ENCODE measurements at regions not wholly inside any gene's neighbourhood (a gene's known extent, or its start where the extent isn't known, plus 50 kb on each side); places are given as distances from the start of the nearest gene placed in this dataset.

DNA sequence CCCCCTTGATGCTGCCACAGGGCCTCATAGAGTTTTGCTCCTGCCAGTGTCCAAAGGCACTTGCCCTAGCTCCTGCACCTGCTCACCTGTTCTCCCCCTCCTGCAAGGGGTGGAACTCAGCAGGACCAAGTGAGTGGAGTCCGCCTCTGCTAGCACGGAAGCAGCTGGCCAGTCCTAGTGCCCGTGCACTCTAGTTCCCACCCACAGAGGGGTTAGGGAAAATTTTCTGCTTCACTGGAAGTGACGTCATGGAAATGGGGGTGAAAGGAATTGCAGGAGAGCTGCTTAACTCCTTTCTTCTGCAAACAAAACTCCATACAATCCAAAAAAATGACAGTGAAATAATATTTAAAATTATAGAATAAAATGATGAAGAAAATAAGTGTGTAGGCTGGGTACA, 609.7 kb upstream of the SLITRK1 start:
- TF ChIP-seq, protein P1, sequence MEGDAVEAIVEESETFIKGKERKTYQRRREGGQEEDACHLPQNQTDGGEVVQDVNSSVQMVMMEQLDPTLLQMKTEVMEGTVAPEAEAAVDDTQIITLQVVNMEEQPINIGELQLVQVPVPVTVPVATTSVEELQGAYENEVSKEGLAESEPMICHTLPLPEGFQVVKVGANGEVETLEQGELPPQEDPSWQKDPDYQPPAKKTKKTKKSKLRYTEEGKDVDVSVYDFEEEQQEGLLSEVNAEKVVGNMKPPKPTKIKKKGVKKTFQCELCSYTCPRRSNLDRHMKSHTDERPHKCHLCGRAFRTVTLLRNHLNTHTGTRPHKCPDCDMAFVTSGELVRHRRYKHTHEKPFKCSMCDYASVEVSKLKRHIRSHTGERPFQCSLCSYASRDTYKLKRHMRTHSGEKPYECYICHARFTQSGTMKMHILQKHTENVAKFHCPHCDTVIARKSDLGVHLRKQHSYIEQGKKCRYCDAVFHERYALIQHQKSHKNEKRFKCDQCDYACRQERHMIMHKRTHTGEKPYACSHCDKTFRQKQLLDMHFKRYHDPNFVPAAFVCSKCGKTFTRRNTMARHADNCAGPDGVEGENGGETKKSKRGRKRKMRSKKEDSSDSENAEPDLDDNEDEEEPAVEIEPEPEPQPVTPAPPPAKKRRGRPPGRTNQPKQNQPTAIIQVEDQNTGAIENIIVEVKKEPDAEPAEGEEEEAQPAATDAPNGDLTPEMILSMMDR (IDR thresholded peaks at IDR 0.05 in 8 of 11, conservative IDR thresholded peaks at IDR 0.05 in 3 of 11), result no peak
- no peak for TF ChIP-seq POLR2AphosphoS5 (IDR thresholded peaks at IDR 0.05)
